ENCODE measurements at regions not wholly inside any gene's neighbourhood (a gene's known extent, or its start where the extent isn't known, plus 50 kb on each side); places are given as distances from the start of the nearest gene placed in this dataset.

GRCh38 chr5:62974623-62975022 lies 396.0 kb downstream of the LRRC70 start:
- TF ChIP-seq CTCF (IDR thresholded peaks at IDR 0.05) (no peak), EZH2 (IDR thresholded peaks at IDR 0.05) (no peak), EZH2phosphoT487 (IDR thresholded peaks at IDR 0.05) (no peak)
